GM19324 (cell line): ENCODE measurements at regions not wholly inside any gene's neighbourhood (a gene's known extent, or its start where the extent isn't known, plus 50 kb on each side); places are given as distances from the start of the nearest gene placed in this dataset.
"Not testable (repeated sequence)": the region's sequence is repeated elsewhere in the genome, so short reads cannot be mapped to it uniquely, and the experiment has no call there.

ENCODE experiments used
- ATAC-seq: cut with Tn5 transposase; IDR thresholded peaks from one replicate; pipeline ENCODE4 v1.9.1; 2021; ENCODE audit warnings: mild to moderate bottlenecking, moderate library complexity; ENCODE audit not compliant: unreplicated experiment, low FRiP score

DNA sequence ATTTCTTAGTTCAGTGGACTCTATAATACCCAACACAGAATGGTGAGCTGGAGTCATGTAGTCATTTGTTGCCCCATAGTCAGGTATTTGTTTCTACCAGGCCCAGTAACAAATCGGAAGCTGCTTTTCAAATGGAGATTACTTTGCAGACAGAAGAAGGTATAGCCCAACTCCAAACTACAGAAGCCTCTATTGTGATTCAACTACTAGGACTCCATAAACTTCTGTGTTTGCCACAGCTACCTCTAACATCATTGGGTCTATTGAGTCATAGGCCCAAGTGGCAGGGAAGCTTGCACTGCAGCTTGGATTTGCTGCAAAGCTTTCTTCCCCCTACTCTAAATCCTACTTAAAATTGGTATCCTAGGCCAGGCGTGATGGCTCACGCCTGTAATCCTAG, 148.8 kb upstream of the STK26 start:
- no peak for ATAC-seq

DNA sequence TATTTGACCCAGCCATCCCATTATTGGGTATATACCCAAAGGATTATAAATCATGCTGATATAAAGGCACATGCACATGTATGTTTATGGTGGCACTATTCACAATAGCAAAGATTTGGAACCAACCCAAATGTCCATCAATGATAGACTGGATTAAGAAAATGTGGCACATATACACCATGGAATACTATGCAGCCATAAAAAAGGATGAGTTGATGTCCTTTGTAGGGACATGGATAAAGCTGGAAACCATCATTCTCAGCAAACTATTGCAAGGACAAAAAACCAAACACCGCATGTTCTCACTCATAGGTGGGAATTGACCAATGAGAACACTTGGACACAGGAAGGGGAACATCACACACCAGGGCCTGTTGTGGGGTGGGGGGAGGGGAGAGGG, 147.3 kb upstream of the STK26 start:
- not testable (repeated sequence) for ATAC-seq

DNA sequence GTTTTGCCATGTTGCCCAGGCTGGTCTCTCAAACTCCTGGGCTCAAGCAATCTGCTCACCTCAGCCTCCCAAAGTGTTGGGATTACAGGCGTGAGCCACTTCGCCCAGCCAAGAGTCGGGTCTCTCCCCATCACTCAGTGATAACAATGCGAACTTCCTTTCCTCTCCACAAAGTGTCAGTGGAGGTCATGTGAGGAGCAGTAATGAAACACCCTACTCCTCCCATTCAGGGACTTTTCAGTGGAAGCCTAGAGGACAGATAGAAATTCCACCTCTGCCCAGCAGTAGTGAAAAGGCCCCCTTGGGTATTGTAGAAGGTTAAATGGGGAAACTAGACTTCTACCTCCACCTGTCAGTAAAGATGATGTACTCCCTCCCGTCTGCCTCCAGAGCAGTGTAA, 141.9 kb upstream of the STK26 start:
- ATAC-seq: no peak

DNA sequence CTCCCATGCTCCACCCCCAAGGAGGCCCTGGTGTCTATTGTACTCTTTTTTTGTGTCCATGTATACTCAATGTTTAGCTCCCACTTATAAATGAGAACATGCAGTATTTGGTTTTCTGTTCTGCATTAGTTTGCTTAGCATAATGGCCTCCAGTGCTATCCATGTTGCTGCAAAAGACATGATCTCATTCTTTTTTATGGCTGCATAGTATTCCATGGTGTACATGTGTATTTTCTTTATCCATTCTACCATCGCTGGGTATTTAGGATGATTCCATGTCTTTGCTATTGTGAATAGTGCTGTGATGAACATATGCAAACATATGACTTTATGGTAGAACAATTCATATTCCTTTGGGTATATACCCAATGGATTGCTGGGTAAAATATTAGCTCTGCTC, 138.1 kb upstream of the STK26 start:
- ATAC-seq: not testable (repeated sequence)

DNA sequence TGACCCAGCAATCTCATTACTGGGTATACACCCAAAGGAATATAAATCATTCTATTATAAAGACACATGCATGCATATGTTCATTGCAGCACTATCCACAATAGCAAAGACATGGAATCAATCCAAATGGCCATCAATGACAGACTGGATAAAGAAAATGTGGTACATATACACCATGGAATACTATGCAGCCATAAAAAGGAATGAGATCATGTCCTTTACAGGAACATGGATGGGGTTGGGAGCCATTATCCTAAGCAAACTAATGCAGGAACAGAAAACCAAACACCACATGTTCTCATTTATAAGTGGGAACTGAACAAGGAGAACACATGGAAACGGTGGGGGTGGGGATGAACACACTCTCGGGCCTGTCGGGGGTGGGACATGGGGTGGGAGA, 129.2 kb upstream of the STK26 start:
- ATAC-seq: not testable (repeated sequence)

DNA sequence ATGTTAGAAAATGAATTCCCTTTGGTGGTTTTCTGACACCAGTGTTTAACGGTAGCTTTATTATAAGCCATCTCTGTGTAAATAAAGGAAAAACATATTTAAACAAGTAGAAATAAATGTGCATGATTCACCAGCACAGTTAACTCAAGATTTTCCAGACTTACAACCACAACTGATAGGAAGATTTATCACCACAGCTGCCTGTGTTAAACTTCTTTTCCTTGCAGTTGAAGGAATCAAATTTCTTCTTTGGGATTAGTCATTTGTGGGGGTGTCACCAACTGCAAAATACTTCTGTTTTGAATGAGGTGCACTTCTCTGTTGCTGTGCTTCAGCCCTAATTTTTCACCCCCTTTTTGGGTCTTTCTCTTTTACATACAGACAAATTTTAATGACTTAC, 128.1 kb upstream of the STK26 start:
- ATAC-seq: no peak

DNA sequence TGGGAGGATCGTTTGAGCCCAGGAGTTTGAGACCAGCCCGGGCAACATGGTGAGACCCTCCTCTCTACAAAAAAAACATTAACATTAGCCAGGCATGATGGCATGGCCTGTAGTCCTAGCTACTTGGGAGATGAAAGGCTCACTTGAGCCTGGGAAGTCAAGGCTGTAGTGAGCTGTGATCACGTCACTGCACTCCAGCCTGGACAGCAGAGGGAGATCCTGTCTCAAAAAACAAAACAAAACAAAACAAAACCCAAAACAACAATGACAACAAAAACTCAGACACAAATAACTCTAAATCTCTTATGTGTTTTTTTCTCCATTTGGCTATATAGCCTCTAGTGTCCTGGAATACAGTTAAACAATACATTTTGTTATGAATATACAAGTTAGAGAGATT, 127.3 kb upstream of the STK26 start:
- no peak for ATAC-seq

DNA sequence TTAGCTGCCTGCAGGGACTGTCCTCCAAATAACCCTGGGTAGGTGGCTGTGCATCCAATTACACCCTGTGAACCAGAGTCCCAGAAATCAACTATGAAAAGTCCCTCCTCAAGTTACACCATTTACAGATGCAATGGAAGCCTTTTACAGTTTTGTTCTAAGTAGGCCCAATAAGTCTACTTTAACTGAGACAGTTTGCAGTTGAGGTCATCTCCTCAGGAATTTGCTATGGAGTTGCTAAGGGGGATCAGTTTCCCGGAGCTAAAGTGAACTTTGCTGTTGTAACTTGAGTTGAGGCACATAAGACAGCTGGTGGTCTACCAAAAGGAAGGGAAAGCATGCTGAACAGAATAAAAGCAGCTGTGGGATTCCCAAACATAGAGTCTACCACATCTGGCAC, 121.6 kb upstream of the STK26 start:
- ATAC-seq: no peak

DNA sequence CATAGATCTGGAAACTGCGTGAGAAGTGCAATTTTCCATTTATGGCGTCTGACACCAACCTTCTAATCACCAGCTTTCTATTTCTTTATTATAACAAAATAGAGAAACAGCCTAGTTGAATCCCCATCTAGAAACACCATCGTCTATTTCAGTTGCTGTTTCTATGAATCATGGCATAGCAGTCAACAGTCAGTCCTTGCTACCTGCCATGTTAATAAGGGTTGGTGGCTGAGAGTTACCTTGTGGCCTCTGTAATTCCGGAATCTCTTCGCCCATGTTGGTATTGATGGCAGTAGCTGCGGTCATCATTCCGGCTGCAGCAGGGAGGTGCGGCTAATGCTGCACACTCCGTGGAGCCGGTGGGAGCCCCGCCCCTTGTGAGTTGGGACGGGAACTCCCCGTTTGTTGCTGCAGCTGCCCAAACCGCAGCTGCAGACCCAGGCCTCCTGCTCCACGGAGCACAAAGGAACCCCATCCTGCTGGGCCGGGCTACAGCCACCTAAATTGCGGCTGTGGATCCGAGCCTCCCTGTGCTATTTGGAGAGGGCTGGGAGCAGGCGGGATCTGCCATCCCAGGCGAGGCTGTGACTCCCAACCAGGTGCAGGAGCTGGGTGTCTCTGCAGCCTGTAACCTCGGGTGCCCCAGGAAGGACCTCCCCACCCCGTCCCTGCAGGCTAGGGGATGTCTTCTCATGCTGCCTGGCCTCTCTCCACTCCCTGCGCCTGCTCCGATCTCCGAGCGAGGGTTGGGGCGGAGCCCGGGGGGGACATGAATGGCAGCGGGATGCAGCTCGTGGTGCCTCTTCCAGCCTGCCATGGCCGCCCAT, 115.4 kb upstream of the STK26 start:
- no peak for ATAC-seq

DNA sequence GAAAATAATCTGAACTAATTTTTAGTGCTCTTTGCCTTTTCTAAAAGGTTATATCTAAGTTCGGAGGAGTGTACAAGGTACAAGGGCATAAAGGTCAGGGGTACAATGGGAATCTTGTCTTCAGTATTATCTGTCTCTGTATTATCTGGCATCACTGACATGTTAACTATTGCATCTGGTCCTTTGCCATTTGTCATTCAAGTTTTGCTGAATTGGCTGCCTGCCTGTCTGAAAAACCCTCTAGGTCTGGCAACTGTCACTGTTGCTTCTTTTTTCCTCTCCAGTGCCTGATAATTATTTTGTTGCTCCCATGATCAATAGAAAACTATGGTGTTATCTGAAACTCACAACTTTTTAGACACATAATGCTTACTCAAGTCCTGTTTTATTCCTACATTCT, 112.5 kb upstream of the STK26 start:
- ATAC-seq: no peak

DNA sequence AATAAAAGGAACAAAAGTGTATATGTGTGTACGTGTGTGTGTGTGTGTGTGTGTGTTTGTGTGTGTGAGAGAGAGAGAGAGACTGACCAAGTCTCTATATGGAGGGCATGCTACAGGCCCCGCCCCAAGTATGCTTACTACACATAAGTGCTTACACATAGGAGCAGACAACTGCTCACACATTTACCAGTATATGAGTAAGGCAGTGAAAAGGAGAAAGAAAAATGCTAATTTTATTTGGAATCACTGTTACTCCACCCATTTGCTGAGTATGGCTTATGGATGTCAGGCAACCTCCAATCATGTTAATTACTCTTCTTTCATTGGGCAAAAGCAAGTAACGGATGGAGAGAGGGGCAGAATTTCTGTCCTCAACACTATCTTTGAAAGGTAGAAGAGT, 107.6 kb upstream of the STK26 start:
- no peak for ATAC-seq

DNA sequence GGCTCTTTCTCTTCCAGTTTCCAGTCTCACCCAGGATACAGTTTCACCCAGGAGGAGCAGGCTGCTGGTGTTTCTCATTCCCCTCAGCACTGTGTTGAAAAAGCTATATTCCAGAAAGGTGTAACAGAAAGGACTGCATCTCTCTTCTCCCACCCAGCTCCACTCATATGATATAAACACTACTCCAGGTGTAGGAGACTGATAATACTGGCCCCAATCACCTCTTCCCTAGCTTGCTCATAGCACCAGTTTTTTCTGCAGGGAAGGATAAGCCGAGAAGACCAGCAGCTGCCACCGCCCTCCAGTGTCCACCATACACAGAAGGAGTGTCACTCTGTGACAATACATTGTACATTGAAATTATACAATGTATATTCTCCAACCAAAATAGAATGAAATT, 105.5 kb upstream of the STK26 start:
- no peak for ATAC-seq

DNA sequence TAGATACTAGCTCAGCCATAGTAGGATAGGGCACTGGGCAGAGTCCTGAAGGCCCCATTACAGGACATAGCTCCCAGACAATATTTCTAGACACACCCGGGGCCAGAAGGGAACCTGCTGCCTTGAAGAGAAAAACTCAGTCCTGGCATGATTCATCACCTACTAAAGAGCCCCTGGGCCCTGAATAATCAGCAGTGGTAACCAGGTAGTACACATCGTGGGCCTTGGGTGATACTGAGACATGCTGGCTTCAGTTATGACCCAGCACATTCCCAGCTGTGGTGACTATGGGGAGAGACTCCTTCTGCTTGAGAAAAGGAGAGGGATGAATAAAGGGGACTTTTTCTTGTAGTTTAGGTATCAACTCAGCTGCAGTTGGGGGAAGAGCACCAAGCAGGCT, 104.3 kb upstream of the STK26 start:
- ATAC-seq: no peak

DNA sequence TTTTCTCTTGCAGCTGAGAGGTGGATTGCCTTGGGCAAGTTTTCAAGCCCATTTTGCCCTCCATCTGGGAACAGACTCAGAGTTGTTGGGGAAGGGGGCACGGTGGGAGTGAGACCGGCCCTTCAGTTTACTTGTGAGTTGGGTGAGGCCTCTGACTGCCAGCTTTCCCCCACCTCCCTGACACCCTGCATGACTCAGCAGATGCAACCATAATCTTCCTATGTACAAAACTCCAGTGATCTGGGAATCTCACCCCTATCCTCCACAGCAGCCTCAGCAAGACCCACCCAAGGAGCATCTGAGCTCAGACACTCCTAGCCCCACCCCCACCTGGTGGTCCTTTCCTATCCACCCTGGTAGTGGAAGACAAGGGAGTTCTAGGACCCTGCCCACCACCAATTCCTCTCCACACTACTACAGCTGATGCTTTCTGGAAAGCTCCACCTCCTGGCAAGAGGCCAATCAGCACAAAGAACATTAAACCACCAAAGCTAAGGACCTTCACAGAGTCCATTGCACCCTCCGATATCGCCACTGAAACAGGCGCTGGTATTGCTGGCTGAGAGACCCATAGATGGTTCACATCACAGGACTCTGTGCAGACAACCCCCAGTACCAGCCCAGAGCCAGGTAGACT, 99.4 kb upstream of the STK26 start:
- no peak for ATAC-seq

DNA sequence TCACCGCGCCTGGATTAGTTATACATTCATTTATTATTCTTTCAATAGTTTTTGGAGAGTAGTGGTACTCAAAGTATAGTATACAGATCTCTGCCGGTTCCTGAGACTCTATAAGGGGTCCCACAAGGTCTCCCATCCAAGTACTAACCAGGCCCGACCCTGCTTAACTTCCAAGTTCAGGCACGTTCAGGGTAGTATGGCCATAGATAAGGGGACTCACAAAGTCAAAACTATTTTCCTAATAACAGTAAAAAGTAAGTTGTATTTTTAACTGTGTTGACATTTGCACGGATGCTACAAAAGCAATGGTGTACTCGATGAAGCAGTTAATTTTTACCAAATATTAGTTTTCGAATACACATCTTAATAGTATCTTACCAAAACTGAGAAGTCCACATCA, 84.4 kb upstream of the STK26 start:
- no peak for ATAC-seq

DNA sequence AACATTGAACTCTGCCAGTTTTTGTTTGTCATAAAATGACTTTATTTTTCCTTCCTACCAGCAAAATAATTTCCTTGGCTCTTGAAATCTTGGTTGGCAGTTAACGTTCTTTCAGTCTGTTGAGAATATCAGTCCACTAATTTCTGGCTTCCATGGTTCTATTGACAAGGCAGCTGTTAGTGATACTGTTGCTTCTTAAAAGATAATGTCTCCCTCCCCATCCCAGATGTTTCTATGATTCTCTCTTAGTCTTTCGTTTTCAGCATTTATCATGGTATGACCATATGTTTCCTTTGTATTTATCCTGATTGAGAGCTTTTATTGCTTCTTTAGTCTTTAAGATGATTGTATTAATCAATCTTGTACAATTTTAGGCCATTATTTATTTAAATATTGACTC, 81.1 kb upstream of the STK26 start:
- ATAC-seq: no peak

DNA sequence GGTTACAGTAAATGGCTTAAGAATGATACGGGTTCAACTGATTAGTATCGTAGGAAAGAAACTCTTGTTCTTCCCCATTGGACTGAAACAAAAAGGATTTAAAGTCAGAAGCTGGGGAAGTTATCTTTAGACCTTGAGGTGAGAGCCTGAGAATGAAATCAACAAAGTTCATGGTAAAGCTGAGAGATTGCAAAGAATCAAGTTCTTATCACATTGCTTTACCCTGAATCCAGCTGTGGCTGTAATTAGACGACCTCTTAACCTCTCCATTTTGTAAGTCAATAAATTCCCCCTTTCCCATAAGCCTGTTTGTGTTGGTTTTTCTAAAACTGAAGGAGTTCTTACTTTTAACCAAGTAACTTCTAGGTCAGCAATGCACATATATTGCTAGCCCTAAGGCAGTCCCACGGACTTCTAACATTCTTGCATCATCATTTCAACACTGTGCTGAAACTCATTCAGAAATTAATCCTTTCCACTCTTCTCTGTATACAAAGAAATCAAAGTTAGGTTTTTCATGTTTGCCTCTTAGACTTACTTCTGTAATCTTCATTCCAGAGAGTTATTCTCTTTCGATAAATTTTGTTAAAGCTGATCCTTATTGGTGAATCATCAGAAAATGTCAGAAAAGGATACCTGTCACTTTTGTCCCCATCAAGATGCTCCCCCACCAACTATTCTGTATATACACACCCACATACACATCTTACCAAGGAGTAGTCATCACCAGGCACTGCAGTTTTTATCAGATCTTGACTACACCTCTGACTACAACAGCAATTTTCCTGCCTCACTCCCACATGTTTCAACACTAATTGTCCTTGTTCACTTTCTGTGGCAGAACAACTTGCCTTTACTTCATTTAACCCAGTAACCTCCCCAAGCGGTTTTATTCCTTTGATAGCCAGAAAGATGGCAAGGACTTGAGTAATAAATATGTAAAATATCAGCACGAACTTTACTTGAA, 77.9 kb upstream of the STK26 start:
- no peak for ATAC-seq

DNA sequence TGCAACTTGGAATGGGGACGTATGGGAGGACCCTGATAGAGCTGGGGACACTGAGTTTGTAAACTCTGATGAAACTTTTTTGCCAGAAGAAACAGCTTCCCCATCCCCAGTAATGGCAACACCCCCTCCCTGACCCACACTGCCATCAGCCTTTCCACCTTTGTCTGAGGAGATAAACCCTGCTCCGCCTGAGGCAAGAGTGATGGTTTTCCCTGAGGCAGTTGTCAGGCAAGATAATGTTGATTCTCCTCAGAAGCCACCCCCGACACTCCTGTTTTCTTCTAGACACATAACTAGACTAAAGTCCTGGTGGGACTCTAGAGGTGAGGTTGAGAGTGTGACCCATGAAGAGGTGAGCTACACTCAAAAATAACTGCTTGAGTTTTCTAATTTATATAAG, 71.9 kb upstream of the STK26 start:
- no peak for ATAC-seq

DNA sequence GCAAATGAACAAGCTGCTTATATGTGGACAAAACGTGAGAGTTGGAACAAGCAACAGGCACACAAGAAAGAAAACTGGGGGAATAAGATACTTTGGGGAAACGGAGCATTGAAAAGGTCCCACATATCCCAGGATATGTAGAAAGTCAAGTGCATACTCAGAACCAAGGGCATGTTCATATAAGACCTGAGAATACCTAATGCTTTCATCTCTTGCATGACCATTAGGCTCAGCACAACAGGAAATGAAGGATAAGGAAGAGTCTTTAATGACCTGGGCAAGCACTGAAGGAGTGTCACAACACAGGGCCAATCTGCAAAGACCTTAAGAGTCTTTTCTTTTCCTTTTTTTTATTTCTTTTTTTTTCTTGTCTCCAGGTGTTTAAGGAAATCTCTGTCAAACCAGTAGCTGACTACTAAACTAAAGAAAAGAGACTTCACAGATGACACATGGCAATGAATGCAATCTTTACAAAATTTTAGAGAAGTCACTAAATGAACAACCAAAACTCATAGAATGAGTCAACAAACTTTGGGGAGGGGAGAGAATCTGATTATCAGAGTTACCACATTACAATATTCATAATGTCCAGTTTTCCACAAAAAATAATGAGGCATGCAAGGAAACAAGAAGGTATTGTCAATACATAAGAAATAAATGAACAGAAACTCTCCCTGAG, 67.9 kb upstream of the STK26 start:
- ATAC-seq: no peak

DNA sequence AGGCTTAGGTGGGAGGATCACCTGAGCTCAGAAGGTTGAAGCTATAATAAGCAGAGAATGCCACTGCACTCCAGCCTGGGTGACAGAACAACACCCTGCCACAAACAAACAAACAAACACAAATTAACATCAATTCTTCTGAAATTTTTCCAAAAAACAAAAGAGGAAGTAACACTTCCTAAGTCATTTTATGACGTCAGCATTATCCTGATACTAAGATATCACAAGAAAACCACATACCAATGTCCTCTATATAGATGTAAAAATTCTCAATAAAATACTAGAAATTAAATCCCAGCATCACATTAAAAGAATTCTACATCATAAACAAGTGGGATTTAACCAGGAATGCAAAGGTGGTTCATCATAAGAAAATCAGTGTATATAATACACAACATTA, 64.4 kb upstream of the STK26 start:
- ATAC-seq: no peak

DNA sequence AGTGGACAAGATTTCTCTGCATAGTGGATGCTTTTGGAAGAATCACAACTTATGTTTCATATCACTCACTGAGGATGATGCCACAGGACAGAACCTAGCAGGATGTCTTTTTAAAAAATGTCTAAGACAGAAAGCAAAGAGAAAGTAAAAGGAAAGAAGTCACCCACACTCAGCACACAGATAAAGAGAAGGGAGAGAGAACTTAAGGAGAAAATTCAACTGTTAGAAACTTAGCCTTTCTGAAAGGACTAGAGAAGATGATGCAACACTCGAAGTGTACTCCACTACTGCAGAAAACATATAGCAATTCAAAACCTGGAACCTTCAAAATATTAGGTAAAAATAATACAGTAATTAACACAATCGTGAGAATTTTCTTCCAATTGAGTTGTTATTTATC, 52.8 kb upstream of the STK26 start:
- no peak for ATAC-seq
